SU-DHL-6 (cell line): ENCODE measurements at regions not wholly inside any gene's neighbourhood (a gene's known extent, or its start where the extent isn't known, plus 50 kb on each side); places are given as distances from the start of the nearest gene placed in this dataset.

Source experiments
- H2AFZ ChIP-seq: fragments of 200-600 bp; sonication (generic); 2 replicates; pipeline ENCODE4 v1.6.1; 2014; ENCODE audit warnings: low read depth, mild to moderate bottlenecking, moderate library complexity, mixed read lengths, antibody characterized with exemption, low read length; ENCODE audit not compliant: severe bottlenecking
- H3F3A ChIP-seq: fragments of 200-600 bp; shearing (Covaris generic); 2 replicates; pipeline ENCODE4 v1.6.0; 2016; ENCODE audit warnings: antibody characterized with exemption, mild to moderate bottlenecking; ENCODE audit not compliant: insufficient read depth
- H3K27ac ChIP-seq: fragments of 200-600 bp; sonication (generic); 2 replicates; pipeline ENCODE4 v1.5.1; 2016; ENCODE audit warnings: low read depth, mild to moderate bottlenecking, low read length, moderate library complexity, mixed read lengths
- H3K27me3 ChIP-seq: fragments of 200-600 bp; sonication (generic), shearing (Covaris generic); 2 replicates; pipeline ENCODE4 v1.6.0; 2014; ENCODE audit warnings: mild to moderate bottlenecking, low read length
- H3K36me3 ChIP-seq: fragments of 200-600 bp; sonication (generic); 2 replicates; pipeline ENCODE4 v1.6.1; 2014; ENCODE audit warnings: mild to moderate bottlenecking, low read length, mixed read lengths
- H3K4me2 ChIP-seq: fragments of 300-600, 200-600 bp; shearing (Covaris generic), sonication (generic); 2 replicates; pipeline ENCODE4 v1.6.0; 2014; ENCODE audit warnings: low read length, low read depth, mild to moderate bottlenecking; ENCODE audit not compliant: poor library complexity, severe bottlenecking
- H3K4me3 ChIP-seq: fragments of 200-600 bp; sonication (generic); 2 replicates; pipeline ENCODE4 v1.5.1; 2014; ENCODE audit warnings: antibody characterized with exemption, low read length, mild to moderate bottlenecking, mixed read lengths; ENCODE audit not compliant: insufficient read depth, poor library complexity, severe bottlenecking
- H3K79me2 ChIP-seq: fragments of 200-600 bp; sonication (generic); 2 replicates; pipeline ENCODE4 v1.6.1; 2014; ENCODE audit warnings: mild to moderate bottlenecking, low read length, moderate library complexity; ENCODE audit not compliant: insufficient read depth
- H3K9ac ChIP-seq: fragments of 200-600 bp; sonication (generic); 2 replicates; pipeline ENCODE4 v1.7.0; 2014; ENCODE audit warnings: mild to moderate bottlenecking, low read length
- H3K9me2 ChIP-seq: fragments of 200-600 bp; sonication (generic); replicated peaks from 2 replicates; pipeline ENCODE4 v1.6.1; 2014; ENCODE audit warnings: low read length; ENCODE audit not compliant: insufficient read depth
- H3K9me3 ChIP-seq: fragments of 200-600 bp; sonication (generic); 2 replicates; pipeline ENCODE4 v1.6.1; 2014; ENCODE audit warnings: low read length, mixed read lengths; ENCODE audit not compliant: insufficient read depth
- H4K20me1 ChIP-seq: fragments of 200-600 bp; sonication (generic); 2 replicates; pipeline ENCODE4 v1.6.1; 2014; ENCODE audit warnings: low read depth, mild to moderate bottlenecking, antibody characterized with exemption, low read length, moderate library complexity, mixed read lengths
- CTCF ChIP-seq: fragments of 200-600 bp; sonication (generic); IDR thresholded peaks from one replicate; pipeline ENCODE4 v1.5.1; 2017; ENCODE audit warnings: antibody characterized with exemption, mild to moderate bottlenecking, low read length, moderate library complexity; ENCODE audit not compliant: insufficient read depth, poor library complexity, severe bottlenecking
- EZH2phosphoT487 ChIP-seq: fragments of 200-600 bp; sonication (generic), shearing (Covaris generic); conservative IDR thresholded peaks from 2 replicates; pipeline ENCODE4 v1.6.1; 2018; ENCODE audit warnings: mild to moderate bottlenecking, antibody characterized with exemption, low read length, moderate library complexity, mixed read lengths

GRCh38 chr3:193912621-193913178 lies 223.2 kb upstream of the HES1 start:
- Histone ChIP-seq H2AFZ (no peak overlapping the region), H3K27me3 (no peaks in the 10 kb centered on the region), H3K27ac (no peak overlapping the region)

GRCh38 chr3:193914602-193915001 lies 221.3 kb upstream of the HES1 start:
- Histone ChIP-seq H3K36me3 (no peaks in the 10 kb centered on the region), H3K27ac (no peak overlapping the region), H3K9me3 (no peaks in the 10 kb centered on the region), H3K27me3 (no peaks in the 10 kb centered on the region), H3K79me2 (no peaks in the 10 kb centered on the region), H3K4me2 (no peak overlapping the region), H3F3A (no peaks in the 10 kb centered on the region), H3K9me2 (no peaks in the 10 kb centered on the region), H3K9ac (no peak overlapping the region), H4K20me1 (no peaks in the 10 kb centered on the region), H3K4me3 (no peak overlapping the region), H2AFZ (no peak overlapping the region)
- TF ChIP-seq CTCF: no peak
- TF ChIP-seq EZH2phosphoT487: no peak

More at GRCh38 chr3:193912621-193913178, 223.2 kb upstream of the HES1 start:
- no peaks in the 10 kb centered on the region for H3K79me2 ChIP-seq
- H3K36me3 ChIP-seq: no peaks in the 10 kb centered on the region
- H4K20me1 ChIP-seq: no peaks in the 10 kb centered on the region
- H3K9me2 ChIP-seq: no peaks in the 10 kb centered on the region
- no peak overlapping the region for H3K9ac ChIP-seq
- H3K4me2 ChIP-seq: no peak overlapping the region
- no peaks in the 10 kb centered on the region for H3F3A ChIP-seq
- no peak for TF ChIP-seq EZH2phosphoT487
- no peak for TF ChIP-seq CTCF
- H3K9me3 ChIP-seq: no peaks in the 10 kb centered on the region
- no peak overlapping the region for H3K4me3 ChIP-seq

DNA sequence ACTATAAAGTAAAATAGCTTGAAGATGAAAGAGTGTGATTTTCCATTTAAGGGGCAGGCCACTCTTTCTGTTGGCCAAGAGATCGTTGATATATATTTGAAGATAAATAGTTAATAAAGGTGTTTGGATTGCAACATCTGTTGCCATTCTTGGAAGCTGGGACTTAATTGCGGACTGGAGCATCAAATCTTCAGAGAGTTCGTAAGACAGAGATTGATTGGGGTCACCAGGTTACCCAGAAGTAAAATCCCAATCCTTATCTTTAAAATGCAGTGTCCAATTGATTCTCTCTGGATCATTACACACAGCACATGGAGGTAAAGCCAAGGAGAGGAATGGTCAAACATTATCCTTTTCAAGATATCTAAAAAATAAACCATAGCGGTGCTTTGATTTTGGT lies 220.8 kb upstream of the HES1 start:
- H4K20me1 ChIP-seq: no peaks in the 10 kb centered on the region
- H3K27me3 ChIP-seq: no peaks in the 10 kb centered on the region
- no peaks in the 10 kb centered on the region for H3K79me2 ChIP-seq
- no peak overlapping the region for H2AFZ ChIP-seq
- no peak overlapping the region for H3K4me3 ChIP-seq
- no peaks in the 10 kb centered on the region for H3K9me2 ChIP-seq
- TF ChIP-seq EZH2phosphoT487 (no peak), CTCF (no peak)
- H3K9me3 ChIP-seq: no peaks in the 10 kb centered on the region
- H3K9ac ChIP-seq: no peak overlapping the region
- no peaks in the 10 kb centered on the region for H3F3A ChIP-seq
- H3K36me3 ChIP-seq: no peaks in the 10 kb centered on the region
- no peak overlapping the region for H3K4me2 ChIP-seq
- H3K27ac ChIP-seq: no peak overlapping the region

DNA sequence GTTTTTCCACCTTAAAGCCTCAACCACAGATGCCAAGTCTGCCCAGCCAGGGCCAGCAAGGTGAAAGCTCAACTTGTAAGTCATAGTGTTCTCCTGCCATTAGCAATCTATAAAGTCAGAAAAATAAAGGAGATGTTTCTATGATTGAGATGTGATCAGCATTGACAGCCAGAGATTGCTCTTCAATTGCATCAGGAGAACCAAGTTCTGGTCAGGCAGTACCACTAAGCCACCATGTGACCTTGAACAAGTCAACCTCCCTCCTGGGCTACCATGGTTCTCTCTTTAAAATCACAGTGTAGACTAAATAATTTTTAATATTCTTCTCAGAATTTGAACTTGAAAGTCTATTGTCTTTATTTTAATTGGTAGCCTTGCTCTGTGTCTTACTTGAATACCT lies 220.3 kb upstream of the HES1 start:
- Histone ChIP-seq H3K27ac (no peak overlapping the region), H3K4me3 (no peak overlapping the region), H4K20me1 (no peaks in the 10 kb centered on the region), H3K27me3 (no peaks in the 10 kb centered on the region), H3K9me2 (no peaks in the 10 kb centered on the region), H3K36me3 (no peaks in the 10 kb centered on the region), H3K9ac (no peak overlapping the region), H3K9me3 (no peaks in the 10 kb centered on the region), H3F3A (no peaks in the 10 kb centered on the region), H3K4me2 (no peak overlapping the region), H3K79me2 (no peaks in the 10 kb centered on the region), H2AFZ (no peak overlapping the region)
- no peak for TF ChIP-seq EZH2phosphoT487
- TF ChIP-seq CTCF: no peak
